Hepatic stellate cell (primary cell): ENCODE measurements at regions not wholly inside any gene's neighbourhood (a gene's known extent, or its start where the extent isn't known, plus 50 kb on each side); places are given as distances from the start of the nearest gene placed in this dataset.

Source experiments
- DNase-seq: peaks from one replicate; pipeline ENCODE4 v3.0.0; 2011; ENCODE audit warnings: low spot score

- no peak for DNase-seq
Measured at GRCh38 chrX:115493015-115493414, 68.0 kb upstream of the PLS3 start.

- peak; percentile 3 for DNase-seq
Measured at GRCh38 chrX:115494161-115494560, 66.8 kb upstream of the PLS3 start.

- DNase-seq = peak; percentile 11
Measured at GRCh38 chrX:115499112-115499805, 61.7 kb upstream of the PLS3 start.

- DNase-seq = no peak
Measured at GRCh38 chrX:115503099-115503498, 57.9 kb upstream of the PLS3 start.

- no peak for DNase-seq
Measured at GRCh38 chrX:115504167-115504566, 56.8 kb upstream of the PLS3 start.
